Keratinocyte (primary cell): ENCODE measurements at regions not wholly inside any gene's neighbourhood (a gene's known extent, or its start where the extent isn't known, plus 50 kb on each side); places are given as distances from the start of the nearest gene placed in this dataset.

Experiments
- DNase-seq: peaks from one replicate; pipeline ENCODE4 v3.0.0-alpha.2; 2011; ENCODE audit warnings: low read depth, missing footprints, low spot score
- FAIRE-seq: peaks from 2 replicates; lab custom pipeline; 2011; peaks lifted over from hg19 to GRCh38; lab: Jason Lieb, UNC
- H2AFZ ChIP-seq: 2 replicates; pipeline ENCODE4 v1.6.0; 2012; ENCODE audit warnings: low read length, control low read depth, inconsistent platforms; ENCODE audit not compliant: control insufficient read depth
- H3K27ac ChIP-seq: 2 replicates; pipeline ENCODE4 v1.5.1; 2011; ENCODE audit warnings: low read length; ENCODE audit not compliant: control insufficient read depth, insufficient read depth
- H3K27me3 ChIP-seq: 3 replicates; pipeline ENCODE4 v1.6.0; 2011; ENCODE audit warnings: low read length; ENCODE audit not compliant: control insufficient read depth, insufficient read depth; ENCODE audit errors: extremely low read depth
- H3K36me3 ChIP-seq, 2 experiments: 2 replicates in 1 of 2; 3 replicates in 1 of 2; pipeline ENCODE4 v1.5.1; 2011; ENCODE audit warnings: low read length in 2 of 2, mild to moderate bottlenecking in 1 of 2; ENCODE audit not compliant: control insufficient read depth in 2 of 2, insufficient read depth in 2 of 2; ENCODE audit errors: extremely low read depth in 1 of 2
- H3K4me1 ChIP-seq: 3 replicates; pipeline ENCODE4 v1.5.1; 2011; ENCODE audit warnings: low read length; ENCODE audit not compliant: control insufficient read depth, insufficient read depth; ENCODE audit errors: extremely low read depth
- H3K4me2 ChIP-seq: 3 replicates; pipeline ENCODE4 v1.6.0; 2011; ENCODE audit warnings: low read depth, low read length; ENCODE audit not compliant: control insufficient read depth, insufficient read depth; ENCODE audit errors: extremely low read depth
- H3K4me3 ChIP-seq, 3 experiments: fragments of 200-600 bp in 1 of 3; sonication (generic) in 1 of 3; 2 replicates in 2 of 3; 3 replicates in 1 of 3; pipeline ENCODE4 v1.5.1; 2011 to 2016; ENCODE audit warnings: low read length in 3 of 3, mild to moderate bottlenecking in 3 of 3, control low read depth in 2 of 3, inconsistent platforms in 1 of 3, low read depth in 1 of 3, mixed read lengths in 1 of 3, mixed run types in 1 of 3, moderate library complexity in 1 of 3; ENCODE audit not compliant: control insufficient read depth in 2 of 3, insufficient read depth in 2 of 3; ENCODE audit errors: extremely low read depth in 1 of 3
- H3K79me2 ChIP-seq: 2 replicates; pipeline ENCODE4 v1.6.0; 2012; ENCODE audit warnings: low read length; ENCODE audit not compliant: control insufficient read depth, insufficient read depth
- H3K9ac ChIP-seq: 3 replicates; pipeline ENCODE4 v1.6.0; 2011; ENCODE audit warnings: low read length; ENCODE audit not compliant: control insufficient read depth, insufficient read depth; ENCODE audit errors: extremely low read depth
- H3K9me1 ChIP-seq: 3 replicates; pipeline ENCODE4 v1.6.0; 2011; ENCODE audit warnings: low read length; ENCODE audit not compliant: control insufficient read depth, insufficient read depth; ENCODE audit errors: extremely low read depth
- H3K9me3 ChIP-seq: 2 replicates; pipeline ENCODE4 v1.5.1; 2012; ENCODE audit warnings: low read depth, low read length; ENCODE audit not compliant: control insufficient read depth
- H4K20me1 ChIP-seq: 3 replicates; pipeline ENCODE4 v1.6.0; 2011; ENCODE audit warnings: low read length; ENCODE audit not compliant: control insufficient read depth, insufficient read depth; ENCODE audit errors: extremely low read depth
- CTCF ChIP-seq, 3 experiments: IDR thresholded peaks in 1 of 3; conservative IDR thresholded peaks in 1 of 3; optimal IDR thresholded peaks in 1 of 3; 2 replicates in 2 of 3; 3 replicates in 1 of 3; pipeline versions ENCODE3 to v1.5.1; 2011; ENCODE audit warnings: low read length in 3 of 3, mild to moderate bottlenecking in 3 of 3, moderate library complexity in 2 of 3, control low read depth in 1 of 3, inconsistent platforms in 1 of 3; ENCODE audit not compliant: insufficient read depth in 2 of 3; ENCODE audit errors: extremely low read depth in 1 of 3
- EZH2 ChIP-seq: IDR thresholded peaks from one replicate; pipeline ENCODE4 v1.6.1; 2012; ENCODE audit warnings: inconsistent platforms, mild to moderate bottlenecking, low read length, moderate library complexity
- dilution Hi-C: fragments of 300-500 bp; cut with MboI; formaldehyde crosslinking; loops from one replicate; pipeline ENCODE4 v1.7.0; 2020; ENCODE audit warnings: low sequenced_read_pairs; ENCODE audit not compliant: extremely low pct_ligation_motif_present

DNA sequence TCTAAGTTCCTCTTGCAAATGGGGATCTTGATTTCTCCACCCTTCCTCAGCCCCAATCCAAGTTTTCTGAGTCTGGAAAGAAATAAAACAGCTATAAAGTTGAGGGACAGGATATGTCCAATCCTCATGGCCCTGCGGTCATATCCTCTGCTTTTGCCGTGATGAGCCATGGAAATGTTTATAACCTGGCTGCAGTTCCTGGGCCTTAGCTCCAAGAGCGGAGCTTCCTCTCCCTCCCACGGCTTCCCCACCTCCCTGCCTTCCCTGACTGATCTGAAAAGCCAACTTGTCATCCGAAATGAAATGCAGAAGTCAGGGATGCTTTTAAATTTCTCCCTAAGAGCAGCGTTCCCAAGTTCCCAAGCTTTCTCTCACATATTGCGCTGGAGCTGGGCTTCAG is 221.5 kb upstream of the SFRP2 start:
- Histone ChIP-seq H3K27ac (no peak overlapping the region), H2AFZ (no peak overlapping the region)
- dilution Hi-C loops: no loop called here

GRCh38 chr4:154009788-154010187 is 220.9 kb upstream of the SFRP2 start:
- H3K4me1 ChIP-seq: no peaks in the 10 kb centered on the region
- no peaks in the 10 kb centered on the region for H3K79me2 ChIP-seq
- H3K9ac ChIP-seq: no peak overlapping the region
- H3K4me2 ChIP-seq: no peak overlapping the region
- H3K36me3 ChIP-seq: no peaks in the 10 kb centered on the region
- H3K27me3 ChIP-seq: no peaks in the 10 kb centered on the region
- no peaks in the 10 kb centered on the region for H3K9me3 ChIP-seq
- H3K4me3 ChIP-seq: no peak overlapping the region
- H2AFZ ChIP-seq: no peak overlapping the region
- dilution Hi-C loops: no loop called here
- H4K20me1 ChIP-seq: no peaks in the 10 kb centered on the region
- H3K27ac ChIP-seq: no peak overlapping the region
- FAIRE-seq (no peak), DNase-seq (no peak)
- TF ChIP-seq EZH2: no peak
- no peaks in the 10 kb centered on the region for H3K9me1 ChIP-seq

More for the DNA sequence above, 221.5 kb upstream of the SFRP2 start:
- Histone ChIP-seq H3K79me2 (no peaks in the 10 kb centered on the region), H3K9me3 (no peaks in the 10 kb centered on the region), H3K4me2 (no peak overlapping the region), H3K4me1 (no peaks in the 10 kb centered on the region), H3K9ac (no peak overlapping the region), H3K9me1 (no peaks in the 10 kb centered on the region), H3K27me3 (no peaks in the 10 kb centered on the region), H3K36me3 (no peaks in the 10 kb centered on the region), H4K20me1 (no peaks in the 10 kb centered on the region), H3K4me3 (no peak overlapping the region)
- DNase-seq: no peak
- no peak for TF ChIP-seq EZH2
- TF ChIP-seq CTCF (optimal IDR thresholded peaks at IDR 0.05 in 1 of 3, IDR thresholded peaks at IDR 0.05 in 1 of 3, conservative IDR thresholded peaks at IDR 0.05 in 1 of 3; ENCODE audit: extremely low read depth in 1 of 3, insufficient read depth in 2 of 3, low read length in 3 of 3): no peak
- FAIRE-seq: no peak

- no peaks in the 10 kb centered on the region for H3K9me3 ChIP-seq
- no peak for DNase-seq
- TF ChIP-seq CTCF (optimal IDR thresholded peaks at IDR 0.05 in 1 of 3, IDR thresholded peaks at IDR 0.05 in 1 of 3, conservative IDR thresholded peaks at IDR 0.05 in 1 of 3; ENCODE audit: extremely low read depth in 1 of 3, insufficient read depth in 2 of 3, low read length in 3 of 3) (no peak), EZH2 (no peak)
- H3K9ac ChIP-seq: no peak overlapping the region
- H3K4me3 ChIP-seq: no peak overlapping the region
- no peaks in the 10 kb centered on the region for H3K9me1 ChIP-seq
- H3K27me3 ChIP-seq: no peaks in the 10 kb centered on the region
- no peaks in the 10 kb centered on the region for H3K36me3 ChIP-seq
- H3K79me2 ChIP-seq: no peaks in the 10 kb centered on the region
- H4K20me1 ChIP-seq: no peaks in the 10 kb centered on the region
- dilution Hi-C loops: no loop called here
- no peak for FAIRE-seq
- H3K27ac ChIP-seq: no peak overlapping the region
- no peak overlapping the region for H3K4me2 ChIP-seq
- no peak overlapping the region for H2AFZ ChIP-seq
- no peaks in the 10 kb centered on the region for H3K4me1 ChIP-seq
Observed at GRCh38 chr4:154009191-154009590, 220.3 kb upstream of the SFRP2 start.
